IMR-90 (cell line): ENCODE measurements at regions not wholly inside any gene's neighbourhood (a gene's known extent, or its start where the extent isn't known, plus 50 kb on each side); places are given as distances from the start of the nearest gene placed in this dataset.

Source experiments
- ATAC-seq: fragments of 200-7000 bp; cut with Tn5 transposase; 2 replicates; pipeline ENCODE4 v1.9.1; 2020; ENCODE audit warnings: low read depth, mild to moderate bottlenecking, moderate library complexity
- BruUV-seq: library from RNA; stranded (reverse); fragments of 400-500 nt; replicated peaks from 2 replicates; lab custom pipeline; 2021; lab: Mats Ljungman, UMichigan
- CTCF ChIA-PET: fragments of 300-600 bp; formaldehyde crosslinking; extraction: SDS; loops from one replicate; lab custom pipeline; 2021; ENCODE audit warnings: antibody characterized with exemption; lab: Yijun Ruan, JAX
- POLR2A ChIA-PET: fragments of 300-600 bp; sonication (Branson Sonifier 250); formaldehyde crosslinking; loops from one replicate; lab custom pipeline; 2022; ENCODE audit warnings: antibody characterized with exemption; ENCODE audit not compliant: unreplicated experiment; lab: Charles Lee
- DNase-seq: peaks from one replicate; pipeline ENCODE4 v3.0.0; 2013
- H2AFZ ChIP-seq: replicated peaks from 2 replicates; pipeline ENCODE3; 2013; ENCODE audit warnings: low read length, mild to moderate bottlenecking; ENCODE audit not compliant: poor library complexity
- H2AK5ac ChIP-seq: 2 replicates; pipeline ENCODE4 v1.6.1; 2013; ENCODE audit warnings: low read depth, low read length, inconsistent platforms
- H2AK9ac ChIP-seq: replicated peaks from 2 replicates; pipeline ENCODE3; 2013; ENCODE audit warnings: mild to moderate bottlenecking, low read depth, low read length, moderate library complexity; ENCODE audit not compliant: poor library complexity
- H2BK120ac ChIP-seq: 2 replicates; pipeline ENCODE4 v1.6.1; 2013; ENCODE audit warnings: low read depth, low read length, inconsistent platforms
- H2BK15ac ChIP-seq: 3 replicates; pipeline ENCODE4 v1.6.1; 2013; ENCODE audit warnings: low read depth, low read length, inconsistent platforms
- H2BK20ac ChIP-seq: 2 replicates; pipeline ENCODE4 v1.6.1; 2013; ENCODE audit warnings: low read depth, mild to moderate bottlenecking, inconsistent platforms, low read length, moderate library complexity
- H2BK5ac ChIP-seq: 2 replicates; pipeline ENCODE4 v1.6.1; 2013; ENCODE audit warnings: mild to moderate bottlenecking, low read depth, low read length, inconsistent platforms; ENCODE audit not compliant: poor library complexity, severe bottlenecking
- H3K14ac ChIP-seq: replicated peaks from 2 replicates; pipeline ENCODE4 v1.6.1; 2013; ENCODE audit warnings: low read depth, low read length, inconsistent platforms
- H3K18ac ChIP-seq: 2 replicates; pipeline ENCODE4 v1.6.1; 2013; ENCODE audit warnings: low read depth, low read length, control low read depth
- H3K23ac ChIP-seq: 2 replicates; pipeline ENCODE4 v1.6.1; 2013; ENCODE audit warnings: low read depth, low read length, inconsistent platforms
- H3K27ac ChIP-seq: 2 replicates; pipeline ENCODE4 v1.5.1; 2013; ENCODE audit warnings: mild to moderate bottlenecking, control low read depth, low read length; ENCODE audit not compliant: insufficient read depth
- H3K27me3 ChIP-seq: 2 replicates; pipeline ENCODE4 v1.6.1; 2013; ENCODE audit warnings: low read length; ENCODE audit not compliant: control insufficient read depth, insufficient read depth
- H3K36me3 ChIP-seq: 2 replicates; pipeline ENCODE4 v1.6.1; 2013; ENCODE audit warnings: low read length, mixed read lengths; ENCODE audit not compliant: control insufficient read depth, insufficient read depth
- H3K4ac ChIP-seq: 2 replicates; pipeline ENCODE4 v1.6.1; 2013; ENCODE audit warnings: low read depth, low read length, inconsistent platforms
- H3K4me1 ChIP-seq: 2 replicates; pipeline ENCODE4 v1.6.1; 2013; ENCODE audit warnings: low read length, mixed read lengths; ENCODE audit not compliant: control insufficient read depth, insufficient read depth
- H3K4me2 ChIP-seq: 2 replicates; pipeline ENCODE4 v1.6.1; 2013; ENCODE audit warnings: low read depth, mild to moderate bottlenecking, control low read depth, low read length, moderate library complexity
- H3K4me3 ChIP-seq: 2 replicates; pipeline ENCODE4 v1.5.1; 2013; ENCODE audit warnings: low read depth, mild to moderate bottlenecking, control low read depth, low read length, moderate library complexity; ENCODE audit not compliant: insufficient read depth
- H3K56ac ChIP-seq: 2 replicates; pipeline ENCODE4 v1.6.1; 2013; ENCODE audit warnings: low read length, inconsistent platforms; ENCODE audit not compliant: insufficient read depth; ENCODE audit errors: extremely low read depth
- H3K79me1 ChIP-seq, 2 experiments: 2 replicates each; pipeline ENCODE4 v1.6.1; 2013; ENCODE audit warnings: low read length in 2 of 2, inconsistent platforms in 1 of 2, low read depth in 1 of 2
- H3K9ac ChIP-seq: 2 replicates; pipeline ENCODE4 v1.6.1; 2013; ENCODE audit warnings: low read depth, low read length, control low read depth
- H3K9me1 ChIP-seq: 2 replicates; pipeline ENCODE4 v1.6.1; 2013; ENCODE audit warnings: low read length, inconsistent platforms; ENCODE audit not compliant: insufficient read depth
- H3K9me3 ChIP-seq: 2 replicates; pipeline ENCODE4 v1.6.1; 2013; ENCODE audit warnings: low read length; ENCODE audit not compliant: control insufficient read depth, insufficient read depth
- H4K20me1 ChIP-seq: 2 replicates; pipeline ENCODE4 v1.6.1; 2013; ENCODE audit warnings: low read length, inconsistent platforms; ENCODE audit not compliant: insufficient read depth
- H4K5ac ChIP-seq: 2 replicates; pipeline ENCODE4 v1.6.1; 2013; ENCODE audit warnings: mild to moderate bottlenecking, low read depth, low read length, control low read depth
- H4K8ac ChIP-seq, 2 experiments: 2 replicates each; pipeline ENCODE4 v1.6.1; 2013; ENCODE audit warnings: low read depth in 2 of 2, low read length in 2 of 2, control low read depth in 1 of 2, inconsistent platforms in 1 of 2
- H4K91ac ChIP-seq: 2 replicates; pipeline ENCODE4 v1.6.1; 2013; ENCODE audit warnings: low read depth, low read length, inconsistent platforms; ENCODE audit not compliant: insufficient read depth
- BHLHE40 ChIP-seq: fragments of 150-350 bp; IDR thresholded peaks from 2 replicates; pipeline ENCODE4 v1.6.1; 2016; ENCODE audit warnings: mild to moderate bottlenecking, low read depth, low read length
- MXI1 ChIP-seq: IDR thresholded peaks from 2 replicates; pipeline ENCODE4 v1.6.1; 2012; ENCODE audit warnings: low read depth, mild to moderate bottlenecking, low read length, moderate library complexity, borderline replicate concordance
- NFE2L2 ChIP-seq: fragments of 150-350 bp; IDR thresholded peaks from 2 replicates; pipeline ENCODE4 v1.6.1; 2016; ENCODE audit warnings: low read depth, mild to moderate bottlenecking, low read length
- RCOR1 ChIP-seq: IDR thresholded peaks from 2 replicates; pipeline ENCODE4 v1.6.1; 2012; ENCODE audit warnings: mild to moderate bottlenecking, low read length, improper control_type of control experiment; ENCODE audit not compliant: insufficient replicate concordance
- WGBS, 2 experiments: methylation state at CpG; one replicate each; pipeline versions ENCODE4 v1.1.5 to v1.1.7; 2013; ENCODE audit warnings: missing lambda C conversion rate in 2 of 2; ENCODE audit not compliant: insufficient read length in 1 of 2; ENCODE audit errors: extremely low coverage in 2 of 2; 5-methylcytosine and 5-hydroxymethylcytosine counted together
- dilution Hi-C: fragments of 300-500 bp; cut with HindIII; formaldehyde crosslinking; loops from one replicate; pipeline ENCODE4 v1.14.3; 2018; ENCODE audit warnings: low sequenced_read_pairs; ENCODE audit not compliant: unreplicated experiment
- in situ Hi-C: fragments of 300-500 bp; cut with MboI; formaldehyde crosslinking; loops from 3 replicates; pipeline ENCODE4 v1.14.3; 2019; ENCODE audit warnings: low sequenced_read_pairs, inconsistent platforms, mixed read lengths
- intact Hi-C: fragments of 100-400 bp; cut with micrococcal nuclease; formaldehyde crosslinking; loops from 2 replicates; pipeline ENCODE4 v1.10.0; 2022

- no peak overlapping the region for H2AFZ ChIP-seq
- WGBS, 2 experiments = no CpG with 5 or more reads among the region's 18 CpGs
- no peak overlapping the region for H3K56ac ChIP-seq
- in situ Hi-C loops (no loop called here), intact Hi-C loops (no loop called here), dilution Hi-C loops (no loop called here)
- no peak overlapping the region for H3K23ac ChIP-seq
- DNase-seq = no peak
- no TSS peak for BruUV-seq
- H4K91ac ChIP-seq = no peak overlapping the region
- H4K5ac ChIP-seq = no peak overlapping the region
- no peak overlapping the region for H3K4ac ChIP-seq
- POLR2A ChIA-PET = no interaction called here
- no peaks in the 10 kb centered on the region; the same call in 1 of the 2 replicates for H3K9me3 ChIP-seq
- no peak overlapping the region for H3K18ac ChIP-seq
- H4K8ac ChIP-seq = no peak overlapping the region
- H2AK9ac ChIP-seq = no peak overlapping the region
- H3K14ac ChIP-seq = no peak overlapping the region
- H3K27me3 ChIP-seq = no peaks in the 10 kb centered on the region
- no peak overlapping the region for H3K4me2 ChIP-seq
- no peaks in the 10 kb centered on the region for H4K20me1 ChIP-seq
- no peak overlapping the region for H2BK15ac ChIP-seq
- no peaks in the 10 kb centered on the region for H3K9me1 ChIP-seq
- no peaks in the 10 kb centered on the region for H3K79me1 ChIP-seq
- H3K4me1 ChIP-seq = no peaks in the 10 kb centered on the region
- H2BK120ac ChIP-seq = no peak overlapping the region
- TF ChIP-seq NFE2L2 (no peak), MXI1 (no peak), BHLHE40 (no peak), RCOR1 (no peak)
- H2AK5ac ChIP-seq = no peak overlapping the region
- no peak overlapping the region for H3K9ac ChIP-seq
- no peak overlapping the region for H2BK5ac ChIP-seq
- H3K27ac ChIP-seq = no peak overlapping the region
- CTCF ChIA-PET = no interaction called here
- no peak for ATAC-seq
- H3K36me3 ChIP-seq = no peaks in the 10 kb centered on the region
- H3K4me3 ChIP-seq = no peak overlapping the region
- H2BK20ac ChIP-seq = no peak overlapping the region
Observed at GRCh38 chr21:22138297-22139016, 1140.2 kb downstream of the NCAM2 start.
